H9 (cell line): ENCODE measurements at regions not wholly inside any gene's neighbourhood (a gene's known extent, or its start where the extent isn't known, plus 50 kb on each side); places are given as distances from the start of the nearest gene placed in this dataset.

Experiments used
- DNase-seq: peaks from one replicate; pipeline ENCODE4 v3.0.0-alpha.2; 2017
- H2AFZ ChIP-seq: one replicate; pipeline ENCODE4 v1.6.1; 2013; ENCODE audit warnings: mild to moderate bottlenecking, low read length, control low read depth, moderate library complexity
- H2AK5ac ChIP-seq: 2 replicates; pipeline ENCODE4 v1.6.1; 2013; ENCODE audit warnings: low read length, control low read depth, mixed read lengths; ENCODE audit not compliant: insufficient read length
- H2BK120ac ChIP-seq: one replicate; pipeline ENCODE4 v1.6.1; 2013; ENCODE audit warnings: low read depth, mild to moderate bottlenecking, low read length, control low read depth, inconsistent platforms; ENCODE audit not compliant: poor library complexity, severe bottlenecking
- H2BK12ac ChIP-seq: 2 replicates; pipeline ENCODE4 v1.6.1; 2013; ENCODE audit warnings: low read length, control low read depth, mixed read lengths, low read depth; ENCODE audit not compliant: insufficient read length
- H2BK15ac ChIP-seq: 2 replicates; pipeline ENCODE4 v1.6.1; 2013; ENCODE audit warnings: low read depth, low read length, control low read depth
- H2BK20ac ChIP-seq: one replicate; pipeline ENCODE4 v1.6.1; 2013; ENCODE audit warnings: low read depth, mild to moderate bottlenecking, low read length, control low read depth, inconsistent platforms; ENCODE audit not compliant: poor library complexity, severe bottlenecking
- H2BK5ac ChIP-seq: 2 replicates; pipeline ENCODE4 v1.6.1; 2013; ENCODE audit warnings: low read length, control low read depth, mixed read lengths; ENCODE audit not compliant: insufficient read length
- H3K14ac ChIP-seq: 2 replicates; pipeline ENCODE4 v1.6.1; 2013; ENCODE audit warnings: low read length, control low read depth; ENCODE audit not compliant: insufficient read depth
- H3K18ac ChIP-seq: 2 replicates; pipeline ENCODE4 v1.6.1; 2013; ENCODE audit warnings: low read depth, mild to moderate bottlenecking, mixed read lengths, low read length, control low read depth; ENCODE audit not compliant: insufficient read length
- H3K23ac ChIP-seq: 2 replicates; pipeline ENCODE4 v1.6.1; 2013; ENCODE audit warnings: low read length, control low read depth, mixed read lengths, low read depth; ENCODE audit not compliant: insufficient read length
- H3K23me2 ChIP-seq: 2 replicates; pipeline ENCODE4 v1.6.1; 2013; ENCODE audit warnings: low read depth, mild to moderate bottlenecking, mixed read lengths, low read length, control low read depth; ENCODE audit not compliant: insufficient read length, poor library complexity, severe bottlenecking
- H3K27ac ChIP-seq: 2 replicates; pipeline ENCODE4 v1.5.1; 2013; ENCODE audit warnings: low read length, control low read depth, mixed read lengths, low read depth; ENCODE audit not compliant: insufficient read length
- H3K27me3 ChIP-seq: 2 replicates; pipeline ENCODE4 v1.6.1; 2013; ENCODE audit warnings: low read length, control low read depth, inconsistent platforms; ENCODE audit not compliant: insufficient read depth
- H3K4ac ChIP-seq: 2 replicates; pipeline ENCODE4 v1.6.1; 2013; ENCODE audit warnings: low read depth, mild to moderate bottlenecking, control low read depth, inconsistent platforms, low read length, moderate library complexity
- H3K4me1 ChIP-seq: 2 replicates; pipeline ENCODE4 v1.6.1; 2013; ENCODE audit warnings: low read length, control low read depth, inconsistent platforms; ENCODE audit not compliant: insufficient read depth
- H3K4me2 ChIP-seq: 2 replicates; pipeline ENCODE4 v1.6.1; 2013; ENCODE audit warnings: low read length, control low read depth, mixed read lengths; ENCODE audit not compliant: insufficient read length, insufficient read depth
- H3K56ac ChIP-seq: 2 replicates; pipeline ENCODE4 v1.6.1; 2013; ENCODE audit warnings: low read depth, mild to moderate bottlenecking, mixed read lengths, low read length, control low read depth; ENCODE audit not compliant: insufficient read length
- H3K79me1 ChIP-seq: 2 replicates; pipeline ENCODE4 v1.6.1; 2013; ENCODE audit warnings: low read depth, mild to moderate bottlenecking, moderate library complexity, low read length, control low read depth, inconsistent platforms; ENCODE audit not compliant: insufficient read depth, poor library complexity, severe bottlenecking
- H3K79me2 ChIP-seq: 2 replicates; pipeline ENCODE4 v1.6.1; 2013; ENCODE audit warnings: low read length, control low read depth, inconsistent platforms; ENCODE audit not compliant: insufficient read depth
- H3K9ac ChIP-seq: 2 replicates; pipeline ENCODE4 v1.6.1; 2013; ENCODE audit warnings: low read length, control low read depth, mixed read lengths; ENCODE audit not compliant: insufficient read length; ENCODE audit errors: extremely low read depth
- H3K9me3 ChIP-seq: one replicate; pipeline ENCODE4 v1.6.1; 2013; ENCODE audit warnings: low read depth, low read length, inconsistent platforms; ENCODE audit not compliant: control insufficient read depth
- H3T11ph ChIP-seq: one replicate; pipeline ENCODE4 v1.6.1; 2013; ENCODE audit warnings: mild to moderate bottlenecking, low read length, control low read depth, inconsistent platforms
- H4K20me1 ChIP-seq: one replicate; pipeline ENCODE4 v1.6.1; 2013; ENCODE audit not compliant: control insufficient read depth, insufficient read length, insufficient read depth
- H4K5ac ChIP-seq: 2 replicates; pipeline ENCODE4 v1.6.1; 2013; ENCODE audit warnings: low read depth, mild to moderate bottlenecking, mixed read lengths, low read length, control low read depth; ENCODE audit not compliant: insufficient read length
- H4K8ac ChIP-seq: replicated peaks from 2 replicates; pipeline ENCODE4 v1.6.1; 2013; ENCODE audit warnings: low read length, control low read depth, mixed read lengths, low read depth; ENCODE audit not compliant: insufficient read length
- H4K91ac ChIP-seq: 2 replicates; pipeline ENCODE4 v1.6.1; 2013; ENCODE audit warnings: low read depth, mild to moderate bottlenecking, moderate library complexity, mixed read lengths, low read length, control low read depth; ENCODE audit not compliant: insufficient read length
- H3K27ac Mint-ChIP-seq, 3 experiments: 2 replicates in 2 of 3; 3 replicates in 1 of 3; pipeline ENCODE4 v1.8.0; 2020 to 2021; ENCODE audit warnings: mixed read lengths in 3 of 3, mild to moderate bottlenecking in 1 of 3, moderate library complexity in 1 of 3
- H3K27me3 Mint-ChIP-seq: 2 replicates; pipeline ENCODE4 v1.8.0; 2021; ENCODE audit warnings: low read depth, mild to moderate bottlenecking, moderate library complexity, mixed read lengths
- H3K36me3 Mint-ChIP-seq, 3 experiments: 2 replicates in 2 of 3; 3 replicates in 1 of 3; pipeline ENCODE4 v1.8.0; 2020 to 2021; ENCODE audit warnings: low read depth in 3 of 3, mixed read lengths in 3 of 3; ENCODE audit not compliant: insufficient read depth in 1 of 3
- H3K4me1 Mint-ChIP-seq, 2 experiments: 2 replicates each; pipeline ENCODE4 v1.8.0; 2020; ENCODE audit warnings: mixed read lengths in 2 of 2
- H3K4me3 Mint-ChIP-seq, 2 experiments: 2 replicates in 1 of 2; 3 replicates in 1 of 2; pipeline ENCODE4 v1.8.0; 2020 to 2021; ENCODE audit warnings: mild to moderate bottlenecking in 2 of 2, mixed read lengths in 2 of 2, moderate library complexity in 1 of 2
- H3K9me3 Mint-ChIP-seq, 2 experiments: 2 replicates in 1 of 2; 3 replicates in 1 of 2; pipeline ENCODE4 v1.8.0; 2020; ENCODE audit warnings: mild to moderate bottlenecking in 2 of 2, mixed read lengths in 2 of 2, moderate library complexity in 1 of 2
- WGBS: extraction: QIAGEN DNeasy Blood & Tissue Kit; methylation state at CpG from one replicate; pipeline ENCODE4 v1.1.7; 2013; ENCODE audit warnings: missing lambda C conversion rate, low lambda C conversion rate, mixed read lengths; ENCODE audit not compliant: insufficient read length; ENCODE audit errors: extremely low coverage; 5-methylcytosine and 5-hydroxymethylcytosine counted together
- TF ChIP-seq, protein P1 (sequence below): fragments of 200-600 bp; sonication (generic); conservative IDR thresholded peaks from 3 replicates; pipeline ENCODE4 v1.8.0; 2021; ENCODE audit warnings: antibody characterized with exemption, mild to moderate bottlenecking

DNA sequence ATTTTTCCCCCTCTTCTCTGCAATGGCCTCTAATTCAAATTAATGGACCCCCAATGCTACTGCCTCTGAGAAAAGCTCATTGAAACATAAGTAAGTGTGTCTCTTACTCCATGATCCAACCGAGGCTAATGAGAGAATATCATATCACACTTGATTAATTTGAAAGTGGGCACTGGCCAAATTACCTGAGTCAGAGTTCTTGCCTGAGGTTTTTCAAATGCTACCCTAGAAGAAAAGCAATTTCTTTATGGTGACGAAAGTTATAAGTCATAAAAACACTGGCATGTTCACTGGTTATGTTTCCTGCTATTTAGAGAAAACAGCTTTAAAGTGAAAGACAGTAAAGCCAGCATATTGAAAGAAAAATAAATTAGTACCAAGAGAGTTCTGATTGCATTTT is 368.8 kb upstream of the TMPRSS15 start:
- Histone ChIP-seq H3T11ph (no peak overlapping the region), H3K27me3 (no peaks in the 10 kb centered on the region), H4K5ac (no peak overlapping the region), H2BK15ac (no peak overlapping the region), H3K4me1 (no peaks in the 10 kb centered on the region), H3K9ac (no peak overlapping the region), H3K4ac (no peak overlapping the region), H3K27ac (no peak overlapping the region), H2AK5ac (no peak overlapping the region), H3K79me2 (no peaks in the 10 kb centered on the region), H2BK12ac (no peak overlapping the region), H3K23ac (no peak overlapping the region), H3K14ac (no peak overlapping the region), H3K9me3 (no peaks in the 10 kb centered on the region), H4K20me1 (no peaks in the 10 kb centered on the region), H3K23me2 (no peaks in the 10 kb centered on the region), H4K91ac (no peak overlapping the region), H3K56ac (no peak overlapping the region), H2BK5ac (no peak overlapping the region), H2BK20ac (no peak overlapping the region), H3K79me1 (no peaks in the 10 kb centered on the region), H3K18ac (no peak overlapping the region), H3K4me2 (no peak overlapping the region), H4K8ac (no peak overlapping the region), H2AFZ (no peak overlapping the region), H2BK120ac (no peak overlapping the region)
- no peaks in the 10 kb centered on the region for H3K9me3 Mint-ChIP-seq
- no peak for DNase-seq
- no CpG with 5 or more reads among the region's 2 CpGs for whole genome bisulfite sequencing
- H3K4me1 Mint-ChIP-seq: no peaks in the 10 kb centered on the region
- no peak overlapping the region for H3K4me3 Mint-ChIP-seq
- H3K27me3 Mint-ChIP-seq: no peaks in the 10 kb centered on the region
- H3K27ac Mint-ChIP-seq: no peak overlapping the region
- H3K36me3 Mint-ChIP-seq: no peaks in the 10 kb centered on the region; a peak in 1 of 7 replicates
- TF ChIP-seq, protein P1, sequence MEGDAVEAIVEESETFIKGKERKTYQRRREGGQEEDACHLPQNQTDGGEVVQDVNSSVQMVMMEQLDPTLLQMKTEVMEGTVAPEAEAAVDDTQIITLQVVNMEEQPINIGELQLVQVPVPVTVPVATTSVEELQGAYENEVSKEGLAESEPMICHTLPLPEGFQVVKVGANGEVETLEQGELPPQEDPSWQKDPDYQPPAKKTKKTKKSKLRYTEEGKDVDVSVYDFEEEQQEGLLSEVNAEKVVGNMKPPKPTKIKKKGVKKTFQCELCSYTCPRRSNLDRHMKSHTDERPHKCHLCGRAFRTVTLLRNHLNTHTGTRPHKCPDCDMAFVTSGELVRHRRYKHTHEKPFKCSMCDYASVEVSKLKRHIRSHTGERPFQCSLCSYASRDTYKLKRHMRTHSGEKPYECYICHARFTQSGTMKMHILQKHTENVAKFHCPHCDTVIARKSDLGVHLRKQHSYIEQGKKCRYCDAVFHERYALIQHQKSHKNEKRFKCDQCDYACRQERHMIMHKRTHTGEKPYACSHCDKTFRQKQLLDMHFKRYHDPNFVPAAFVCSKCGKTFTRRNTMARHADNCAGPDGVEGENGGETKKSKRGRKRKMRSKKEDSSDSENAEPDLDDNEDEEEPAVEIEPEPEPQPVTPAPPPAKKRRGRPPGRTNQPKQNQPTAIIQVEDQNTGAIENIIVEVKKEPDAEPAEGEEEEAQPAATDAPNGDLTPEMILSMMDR: no peak
